GM19467 (cell line): ENCODE measurements at regions not wholly inside any gene's neighbourhood (a gene's known extent, or its start where the extent isn't known, plus 50 kb on each side); places are given as distances from the start of the nearest gene placed in this dataset.
"Not testable (repeated sequence)": the region's sequence is repeated elsewhere in the genome, so short reads cannot be mapped to it uniquely, and the experiment has no call there.

ENCODE experiments used
- ATAC-seq: cut with Tn5 transposase; IDR thresholded peaks from one replicate; pipeline ENCODE4 v1.9.1; 2021; ENCODE audit warnings: mild to moderate bottlenecking, moderate library complexity; ENCODE audit not compliant: unreplicated experiment

- no peak for ATAC-seq
These were observed 114.2 kb upstream of the NECTIN3 start for GRCh38 chr3:110957247-110958025.

DNA sequence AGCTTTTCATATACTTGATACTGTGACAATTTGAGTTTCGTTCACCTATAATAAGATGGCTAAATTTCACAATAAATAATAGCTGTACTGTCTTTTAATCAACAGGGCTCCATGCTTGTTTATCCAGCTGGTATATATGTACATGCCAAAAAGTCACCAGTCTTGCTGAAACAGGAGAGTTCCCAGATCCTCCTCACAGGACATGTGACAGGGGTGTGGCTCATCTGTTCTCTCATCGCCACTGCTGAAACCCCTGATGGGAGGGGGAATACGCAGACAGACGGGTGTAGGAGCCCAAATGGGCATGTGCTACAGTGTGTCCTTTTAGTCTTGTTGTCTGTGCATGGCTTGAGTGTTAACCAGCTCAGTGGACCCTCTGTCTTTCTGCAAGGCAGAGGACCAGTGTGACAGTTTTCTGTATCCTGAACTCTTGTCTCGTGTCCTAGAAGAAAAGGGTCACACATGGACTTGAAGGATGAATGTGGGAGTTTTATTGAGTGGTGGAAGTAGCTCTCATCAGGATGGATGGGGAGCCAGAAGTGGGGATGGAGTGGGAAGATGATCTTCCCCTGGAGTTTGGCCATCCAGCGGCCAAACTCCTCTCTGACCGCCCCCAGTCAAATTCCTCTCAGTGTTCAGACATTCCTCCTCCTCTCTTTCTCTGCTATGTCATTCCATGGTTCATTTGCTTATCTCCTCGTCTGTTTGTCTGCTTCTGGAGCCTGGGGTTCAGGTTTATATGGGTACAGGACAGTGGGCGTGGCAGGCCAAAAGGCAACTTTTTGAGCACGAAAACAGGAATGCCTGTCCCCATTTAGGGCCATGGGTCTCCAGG is 113.1 kb upstream of the NECTIN3 start:
- no peak for ATAC-seq

- ATAC-seq, result no peak
These were observed 105.6 kb upstream of the NECTIN3 start for GRCh38 chr3:110965976-110966375.

DNA sequence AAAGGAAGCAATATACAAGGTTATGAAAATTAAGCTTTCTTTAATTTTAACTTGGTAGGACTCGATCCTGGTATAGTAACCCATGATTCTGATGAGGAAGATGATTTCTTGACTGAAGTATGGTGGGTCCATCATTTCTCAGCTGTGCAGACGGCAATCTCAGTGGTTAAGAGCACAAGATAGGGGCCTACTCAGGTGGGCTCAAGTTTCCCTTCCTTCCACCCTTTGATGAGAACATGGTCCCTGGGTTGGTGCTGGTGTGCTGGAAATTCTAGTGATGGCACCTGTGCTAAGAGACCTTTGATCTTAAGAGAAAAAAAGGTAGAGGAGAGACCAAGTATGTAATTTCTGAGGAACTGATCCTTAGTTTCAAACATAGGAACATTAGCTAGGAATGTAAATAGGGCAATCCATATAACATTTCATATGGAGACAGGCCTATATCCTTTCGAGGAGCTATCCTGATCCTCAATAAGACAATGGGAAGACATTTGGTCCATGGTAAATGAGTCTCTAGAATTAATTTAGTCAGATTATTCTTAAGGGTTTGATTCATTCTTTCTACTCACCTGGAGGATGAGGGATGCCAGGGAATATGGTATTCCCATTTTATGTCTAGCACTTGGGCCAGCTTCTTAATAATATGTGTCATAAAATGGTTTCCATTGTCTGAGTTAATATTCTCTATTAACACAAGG is 104.5 kb upstream of the NECTIN3 start:
- ATAC-seq, result no peak

GRCh38 chr3:110968076-110968475 is 103.5 kb upstream of the NECTIN3 start:
- no peak for ATAC-seq

DNA sequence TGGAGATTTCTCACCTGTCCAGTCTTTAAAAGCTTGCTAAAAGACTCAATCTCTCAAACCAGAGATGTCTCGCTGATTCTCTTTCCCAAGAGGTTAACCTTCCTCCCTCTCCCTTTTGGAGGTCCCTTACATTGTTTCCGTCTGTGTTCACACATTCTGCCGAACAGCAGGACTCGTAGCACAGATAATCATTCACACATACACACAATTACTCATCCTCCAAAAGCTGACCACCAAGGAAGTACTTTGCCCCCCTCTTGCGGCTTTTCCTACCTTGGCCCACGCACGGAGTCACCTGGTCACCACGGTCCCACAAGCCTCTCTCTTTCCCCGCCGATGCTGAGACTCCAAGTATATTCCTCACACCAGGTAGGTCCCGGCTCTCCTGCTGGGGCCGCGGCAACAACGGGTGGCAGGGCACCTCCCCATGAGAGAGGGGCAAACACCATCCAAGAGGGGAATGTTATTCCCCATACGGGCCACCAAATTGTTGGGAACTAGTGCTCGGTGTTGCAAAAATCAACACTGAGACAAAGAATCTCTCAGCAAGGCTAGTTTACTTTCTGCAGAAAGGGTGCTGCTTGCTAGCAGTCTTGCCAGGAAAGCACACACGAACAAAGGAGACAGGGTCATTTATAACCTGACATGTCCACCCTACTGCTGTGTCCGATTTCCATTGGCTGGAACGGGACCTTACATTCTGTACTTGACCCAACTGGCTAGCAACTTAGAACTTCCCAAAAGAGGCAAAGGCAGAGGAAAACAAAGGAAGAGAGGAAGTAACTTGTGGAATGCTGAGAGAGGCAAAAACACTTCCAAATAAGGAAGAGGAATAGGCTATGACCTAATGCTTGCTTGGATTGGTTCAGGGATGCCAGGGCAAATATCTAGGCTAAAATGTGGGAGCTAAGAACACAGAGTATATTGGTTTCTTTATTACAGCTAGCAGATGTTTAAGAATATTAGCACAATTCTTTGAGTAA is 102.1 kb upstream of the NECTIN3 start:
- no peak for ATAC-seq

DNA sequence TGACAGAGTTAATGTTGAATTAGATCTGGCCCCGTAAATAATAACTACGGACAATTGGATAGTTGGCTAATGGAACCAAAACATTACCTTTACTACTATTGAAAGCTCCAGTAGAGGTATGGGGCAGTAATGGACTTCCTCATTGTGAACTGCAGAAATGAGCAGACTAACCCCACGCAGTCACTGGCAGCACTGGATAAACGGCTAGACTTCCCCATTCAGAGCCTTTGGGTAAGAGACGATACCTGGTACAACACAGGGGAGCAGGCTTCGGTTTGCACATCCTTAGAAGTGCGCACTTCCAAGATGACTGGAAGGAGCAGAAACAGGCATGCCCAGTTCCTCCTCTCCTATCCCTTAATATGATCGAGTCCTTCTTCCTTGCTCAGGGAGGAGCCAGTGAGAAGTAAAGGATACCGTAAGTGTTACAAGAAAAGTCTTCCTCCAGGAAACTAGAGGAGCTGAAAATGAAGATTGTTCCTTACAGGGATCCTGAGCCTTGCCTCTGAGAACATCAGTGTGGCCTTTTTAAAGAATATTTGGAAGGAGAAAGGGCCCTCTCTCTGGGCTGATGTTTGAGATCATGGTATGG is 100.5 kb upstream of the NECTIN3 start:
- no peak for ATAC-seq

- no peak for ATAC-seq
These were observed 98.2 kb upstream of the NECTIN3 start for GRCh38 chr3:110973263-110973895.

DNA sequence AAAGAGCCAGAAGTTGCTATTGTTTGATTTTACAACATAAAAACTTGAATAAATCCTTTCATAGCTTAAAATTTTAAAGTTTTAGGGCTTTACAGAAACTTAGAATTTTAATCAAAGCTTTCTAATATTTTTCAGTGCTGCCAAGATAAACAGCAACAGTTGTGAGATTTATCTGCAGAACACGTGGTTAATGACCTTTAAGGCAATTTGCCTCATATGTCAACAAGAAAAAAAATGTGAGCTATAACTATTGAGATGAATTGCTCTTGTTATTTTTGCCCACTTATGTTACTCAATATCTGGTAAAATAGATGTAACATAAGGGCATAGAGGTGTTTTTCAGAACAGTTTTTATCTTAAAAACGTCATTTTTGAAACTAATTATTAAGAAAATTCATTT is 96.7 kb upstream of the NECTIN3 start:
- ATAC-seq, result no peak

DNA sequence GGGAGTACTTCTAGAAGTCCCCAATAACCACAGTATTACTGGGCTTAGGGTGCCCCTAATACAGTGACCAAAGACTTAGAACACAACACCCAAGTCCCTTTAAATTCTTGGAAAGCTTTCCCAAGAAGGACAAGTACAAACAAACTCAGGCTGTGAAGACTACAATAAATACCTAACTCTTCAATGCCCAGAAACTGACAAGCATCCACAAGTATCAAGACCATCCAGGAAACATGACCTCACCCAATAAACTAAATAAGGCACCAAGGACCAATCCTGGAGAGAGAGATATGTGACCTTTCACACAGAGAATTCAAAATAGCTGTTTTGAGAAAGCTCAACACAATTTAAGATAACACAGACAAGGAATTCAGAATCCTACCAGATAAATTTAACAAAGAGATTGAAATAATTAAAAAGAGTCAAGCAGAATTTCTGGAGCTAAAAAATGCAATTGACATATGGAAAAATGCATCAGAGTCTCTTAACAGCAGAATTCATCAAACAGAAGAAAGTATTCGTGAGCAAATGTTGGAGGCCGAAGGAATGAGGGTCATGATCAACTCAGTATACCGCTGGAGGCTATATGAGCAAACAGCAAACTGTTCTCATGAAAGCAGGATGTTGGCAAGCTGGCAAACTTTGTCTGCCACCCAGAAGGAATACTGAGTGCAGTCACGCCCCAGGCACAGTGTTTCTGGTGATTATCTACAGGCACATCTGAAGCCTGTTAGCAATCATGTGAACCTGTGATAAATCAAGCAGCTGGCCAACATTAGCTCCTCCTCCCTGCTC is 87.0 kb upstream of the NECTIN3 start:
- no peak for ATAC-seq

DNA sequence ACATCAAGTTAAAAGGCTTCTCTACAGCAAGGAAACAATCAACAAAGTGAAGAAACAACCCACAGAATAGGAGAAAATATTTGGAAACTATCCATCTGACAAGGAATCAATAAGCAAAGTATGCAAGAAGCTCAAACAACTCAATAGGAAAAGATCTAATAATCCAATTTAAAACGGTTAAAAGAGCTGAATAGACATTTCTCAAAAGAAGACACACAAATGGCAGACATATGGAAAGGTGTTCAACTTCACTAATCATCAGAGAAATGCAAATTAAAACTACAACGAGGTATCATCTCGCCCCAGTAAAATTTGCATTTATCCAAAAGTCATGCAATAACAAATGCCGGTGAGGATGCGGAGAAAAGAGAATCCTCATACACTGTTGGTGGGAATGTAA is 82.2 kb upstream of the NECTIN3 start:
- no peak for ATAC-seq

DNA sequence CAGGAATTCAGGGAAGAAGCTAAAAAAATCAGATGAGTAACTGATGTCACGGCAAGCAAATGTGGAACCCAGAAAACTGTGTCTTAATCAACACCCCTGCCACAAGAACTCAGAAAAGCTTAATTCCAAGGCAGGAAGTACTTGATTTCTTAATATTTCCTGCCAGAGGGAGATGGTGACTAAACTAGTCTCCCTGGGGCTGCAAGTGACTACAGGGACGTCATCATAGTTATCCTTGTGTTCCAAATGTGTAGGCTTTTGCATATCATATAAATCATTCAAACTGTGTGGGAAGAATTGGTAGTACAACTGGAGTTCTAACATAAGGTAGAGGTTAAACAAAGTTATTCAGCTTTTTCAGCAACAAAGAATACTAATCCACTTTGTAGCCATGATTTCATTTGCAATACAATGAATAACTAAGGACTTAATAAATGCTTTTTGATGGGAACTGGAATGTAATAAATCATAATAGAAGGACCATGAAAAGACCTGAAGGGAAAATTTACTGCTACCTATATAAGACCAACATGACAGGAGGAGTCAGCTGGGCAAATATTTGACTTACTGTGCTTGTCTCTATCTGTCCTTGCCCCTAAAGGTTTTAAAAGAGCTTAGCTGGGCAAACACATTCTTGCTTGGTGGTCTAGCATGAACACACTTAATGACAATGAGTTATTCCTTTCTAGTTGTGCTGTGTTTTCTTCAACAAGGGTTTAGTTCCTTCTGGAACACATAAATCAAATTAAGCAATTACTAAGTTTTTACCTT is 76.0 kb upstream of the NECTIN3 start:
- ATAC-seq, result no peak

- ATAC-seq, result not testable (repeated sequence)
These were observed 72.8 kb upstream of the NECTIN3 start for GRCh38 chr3:110998766-110999165.

GRCh38 chr3:111006485-111006884 is 65.1 kb upstream of the NECTIN3 start:
- not testable (repeated sequence) for ATAC-seq

DNA sequence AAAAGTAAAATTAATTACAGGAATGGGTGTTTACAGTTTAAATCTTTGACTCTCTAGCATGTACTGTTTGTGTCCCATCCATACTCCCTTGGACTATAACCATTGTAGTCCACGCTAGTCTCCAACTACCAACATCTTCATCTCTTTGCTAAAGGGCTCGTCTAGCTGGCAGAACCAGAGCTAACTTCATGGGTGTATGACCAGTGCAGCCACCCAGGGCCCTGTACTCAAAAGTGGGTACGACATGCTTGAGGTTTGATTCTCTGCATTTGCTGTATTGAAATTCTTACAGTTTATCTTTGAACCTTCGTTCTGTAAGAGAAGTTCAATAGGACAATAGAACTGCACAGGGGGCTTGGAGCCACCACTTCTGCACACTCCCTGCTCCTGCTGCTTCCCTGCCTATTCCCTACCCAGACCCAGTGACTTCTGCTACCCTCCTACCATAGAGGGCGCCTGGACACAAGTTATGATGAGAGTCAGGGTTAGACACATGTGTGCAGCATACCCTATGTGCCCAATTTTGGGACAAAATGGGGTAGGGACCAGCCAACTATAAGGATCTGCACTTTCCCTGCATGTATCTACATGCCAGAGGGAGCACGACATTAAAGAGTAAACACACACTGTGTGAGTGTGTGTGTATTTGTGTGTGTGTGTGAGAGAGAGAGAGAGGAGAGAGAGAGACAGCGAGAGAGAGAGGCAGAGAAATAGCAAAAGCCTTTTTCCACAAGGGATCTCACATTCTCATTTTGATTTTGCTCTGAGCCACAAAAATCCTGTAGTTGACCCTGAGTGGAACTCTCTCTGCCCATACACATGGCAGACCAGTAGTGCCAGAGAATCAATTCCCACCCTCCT is 59.0 kb upstream of the NECTIN3 start:
- ATAC-seq, result no peak
